GM23248 (cell line): ENCODE measurements at regions not wholly inside any gene's neighbourhood (a gene's known extent, or its start where the extent isn't known, plus 50 kb on each side); places are given as distances from the start of the nearest gene placed in this dataset.

Experiments used
- DNase-seq: peaks from one replicate; pipeline ENCODE4 v3.0.0-alpha.2; 2015
- H2AFZ ChIP-seq: fragments of 200-600 bp; sonication (generic); 2 replicates; pipeline ENCODE4 v1.6.1; 2016; ENCODE audit warnings: antibody characterized with exemption
- H3F3A ChIP-seq: fragments of 200-600 bp; sonication (generic); 2 replicates; pipeline ENCODE4 v1.6.1; 2016; ENCODE audit warnings: mild to moderate bottlenecking, antibody characterized with exemption, mixed run types; ENCODE audit not compliant: insufficient read depth
- H3K27ac ChIP-seq: fragments of 200-600 bp; sonication (generic); 2 replicates; pipeline ENCODE4 v1.5.1; 2016; ENCODE audit warnings: mild to moderate bottlenecking
- H3K27me3 ChIP-seq: fragments of 200-600 bp; sonication (generic); replicated peaks from 2 replicates; pipeline ENCODE4 v1.6.1; 2016; ENCODE audit warnings: mild to moderate bottlenecking; ENCODE audit not compliant: insufficient read depth
- H3K36me3 ChIP-seq: fragments of 200-600 bp; sonication (generic); 2 replicates; pipeline ENCODE4 v1.6.1; 2016; ENCODE audit warnings: low read depth, mild to moderate bottlenecking
- H3K4me1 ChIP-seq: fragments of 200-600 bp; sonication (generic); 2 replicates; pipeline ENCODE4 v1.6.1; 2016; ENCODE audit warnings: mild to moderate bottlenecking; ENCODE audit not compliant: insufficient read depth
- H3K4me2 ChIP-seq: fragments of 200-600 bp; sonication (generic); one replicate; pipeline ENCODE4 v1.6.1; 2016; ENCODE audit warnings: mild to moderate bottlenecking; ENCODE audit not compliant: unreplicated experiment
- H3K4me3 ChIP-seq: fragments of 200-600 bp; sonication (generic); 2 replicates; pipeline ENCODE4 v1.5.1; 2016; ENCODE audit warnings: mild to moderate bottlenecking
- H3K79me2 ChIP-seq: fragments of 200-600 bp; sonication (generic); 2 replicates; pipeline ENCODE4 v1.6.1; 2016; ENCODE audit warnings: mild to moderate bottlenecking; ENCODE audit not compliant: insufficient read depth
- H3K9ac ChIP-seq: fragments of 200-600 bp; sonication (generic); 2 replicates; pipeline ENCODE4 v1.6.1; 2016; ENCODE audit warnings: mild to moderate bottlenecking
- H3K9me2 ChIP-seq: fragments of 200-600 bp; sonication (generic); 2 replicates; pipeline ENCODE4 v1.6.1; 2016; ENCODE audit warnings: mixed run types, mild to moderate bottlenecking, moderate library complexity; ENCODE audit not compliant: insufficient read depth
- H3K9me3 ChIP-seq: fragments of 200-600 bp; sonication (generic); one replicate; pipeline ENCODE4 v1.6.1; 2017; ENCODE audit warnings: low read depth
- H4K20me1 ChIP-seq: fragments of 200-600 bp; sonication (generic); 2 replicates; pipeline ENCODE4 v1.6.0; 2016; ENCODE audit not compliant: insufficient read depth
- EZH2 ChIP-seq: fragments of 200-600 bp; sonication (generic); IDR thresholded peaks from 2 replicates; pipeline ENCODE4 v1.6.1; 2018; ENCODE audit warnings: antibody characterized with exemption, mild to moderate bottlenecking; ENCODE audit not compliant: insufficient read depth, poor library complexity, severe bottlenecking
- EZH2phosphoT487 ChIP-seq: fragments of 200-600 bp; sonication (generic); IDR thresholded peaks from 2 replicates; pipeline ENCODE4 v1.6.1; 2018; ENCODE audit warnings: antibody characterized with exemption, moderate library complexity, mild to moderate bottlenecking, low read depth; ENCODE audit not compliant: insufficient read depth
- WGBS, 2 experiments: methylation state at CpG; one replicate each; pipeline ENCODE4 v1.1.6; 2015 to 2017; ENCODE audit warnings: low lambda C conversion rate in 2 of 2, low coverage in 1 of 2; ENCODE audit errors: missing lambda C conversion rate in 2 of 2; 5-methylcytosine and 5-hydroxymethylcytosine counted together
- in situ Hi-C: fragments of 300-500 bp; cut with MboI; formaldehyde crosslinking; loops from 2 replicates; pipeline ENCODE4 v1.15.0; 2020

DNA sequence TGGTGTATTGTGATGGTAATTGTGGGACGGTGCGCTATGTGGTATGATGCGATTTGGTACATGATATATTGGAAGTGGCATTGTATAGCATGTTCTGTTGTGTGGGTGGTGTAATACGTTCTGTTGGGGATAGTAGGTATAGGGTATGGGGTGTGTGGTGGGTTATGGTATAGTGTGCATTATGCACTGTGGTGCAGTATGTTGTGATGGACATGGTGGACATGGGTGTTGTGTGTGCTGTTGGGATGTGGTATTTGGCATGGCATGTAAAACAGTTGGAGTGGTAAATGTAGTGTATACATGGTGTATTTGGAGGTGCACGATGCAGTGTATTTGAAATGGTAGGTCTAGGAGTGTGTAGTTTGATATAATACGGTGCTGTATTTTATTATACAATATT, 170.6 kb upstream of the CNTNAP4 start:
- Histone ChIP-seq H3K36me3 (no peaks in the 10 kb centered on the region), H2AFZ (no peak overlapping the region), H3K4me2 (no peak overlapping the region), H3K4me3 (no peak overlapping the region), H3K9me3 (no peaks in the 10 kb centered on the region), H3K27me3 (no peaks in the 10 kb centered on the region), H4K20me1 (no peaks in the 10 kb centered on the region), H3K9me2 (no peaks in the 10 kb centered on the region), H3K4me1 (no peaks in the 10 kb centered on the region), H3F3A (no peaks in the 10 kb centered on the region), H3K27ac (no peak overlapping the region), H3K79me2 (no peaks in the 10 kb centered on the region), H3K9ac (no peak overlapping the region)
- in situ Hi-C loops = no loop called here
- no peak for DNase-seq
- no peak for TF ChIP-seq EZH2
- TF ChIP-seq EZH2phosphoT487 = no peak
- 57 to 58% methylated on average over 6 of the region's 6 CpGs for WGBS, 2 experiments

DNA sequence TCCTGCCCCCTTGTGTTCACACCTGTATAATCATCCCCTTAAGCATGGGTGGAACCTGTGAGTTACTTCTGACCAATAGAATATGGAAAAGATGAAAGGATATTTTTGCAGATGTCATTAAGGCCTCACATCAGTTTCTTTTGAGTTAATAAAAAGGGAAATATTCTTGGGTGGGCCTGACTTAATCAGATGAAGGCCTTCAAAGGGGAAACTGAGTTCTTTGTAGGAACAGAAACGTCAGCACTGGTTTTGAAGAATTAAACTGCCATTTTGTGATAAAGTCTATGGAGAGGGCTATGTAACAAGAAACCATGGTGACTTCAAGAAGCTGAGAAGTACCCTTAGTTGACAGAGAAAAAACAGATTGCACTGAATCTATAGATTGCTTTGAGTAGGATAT, 168.7 kb upstream of the CNTNAP4 start:
- in situ Hi-C loops = no loop called here
- Histone ChIP-seq H3K36me3 (no peaks in the 10 kb centered on the region), H3K9me2 (no peaks in the 10 kb centered on the region), H3K4me1 (no peaks in the 10 kb centered on the region), H3K9me3 (no peaks in the 10 kb centered on the region), H3F3A (no peaks in the 10 kb centered on the region), H3K79me2 (no peaks in the 10 kb centered on the region), H3K27ac (no peak overlapping the region), H3K9ac (no peak overlapping the region), H4K20me1 (no peaks in the 10 kb centered on the region), H3K4me2 (no peak overlapping the region), H3K27me3 (no peaks in the 10 kb centered on the region), H2AFZ (no peak overlapping the region), H3K4me3 (no peak overlapping the region)
- no peak for DNase-seq
- TF ChIP-seq EZH2phosphoT487 (no peak), EZH2 (no peak)
- 3 to 6% methylated on average over 1 of the region's 1 CpG for whole genome bisulfite sequencing, 2 experiments

DNA sequence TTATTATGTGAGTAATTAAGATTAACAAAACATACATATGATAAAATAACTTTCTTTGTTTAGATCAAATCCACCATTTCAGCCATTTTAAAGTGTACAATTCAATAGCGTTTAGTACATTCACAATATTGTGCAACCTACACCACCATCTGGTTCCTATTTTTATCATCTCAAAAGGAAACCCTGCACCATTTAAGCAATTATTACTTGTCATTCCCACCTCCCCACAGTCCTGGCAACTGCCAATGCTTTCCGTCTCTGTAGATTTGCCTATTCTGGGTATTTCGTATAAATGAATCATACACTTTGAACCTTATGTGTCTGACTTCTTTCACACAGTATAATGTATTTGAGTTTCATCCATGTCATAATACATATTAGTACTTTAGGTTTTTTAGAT, 162.5 kb upstream of the CNTNAP4 start:
- H3K27me3 ChIP-seq = no peaks in the 10 kb centered on the region
- no peaks in the 10 kb centered on the region for H3K4me1 ChIP-seq
- H3K9me3 ChIP-seq = no peaks in the 10 kb centered on the region
- H3K9me2 ChIP-seq = no peaks in the 10 kb centered on the region
- H3K4me3 ChIP-seq = no peak overlapping the region
- in situ Hi-C loops = no loop called here
- TF ChIP-seq EZH2phosphoT487 (no peak), EZH2 (no peak)
- no peak overlapping the region for H3K9ac ChIP-seq
- H2AFZ ChIP-seq = no peak overlapping the region
- no peaks in the 10 kb centered on the region for H3F3A ChIP-seq
- no peaks in the 10 kb centered on the region for H4K20me1 ChIP-seq
- DNase-seq = no peak
- H3K79me2 ChIP-seq = no peaks in the 10 kb centered on the region
- H3K4me2 ChIP-seq = no peak overlapping the region
- WGBS, 2 experiments = 0 to 4% methylated on average over 3 of the region's 3 CpGs
- H3K27ac ChIP-seq = no peak overlapping the region
- no peaks in the 10 kb centered on the region for H3K36me3 ChIP-seq

DNA sequence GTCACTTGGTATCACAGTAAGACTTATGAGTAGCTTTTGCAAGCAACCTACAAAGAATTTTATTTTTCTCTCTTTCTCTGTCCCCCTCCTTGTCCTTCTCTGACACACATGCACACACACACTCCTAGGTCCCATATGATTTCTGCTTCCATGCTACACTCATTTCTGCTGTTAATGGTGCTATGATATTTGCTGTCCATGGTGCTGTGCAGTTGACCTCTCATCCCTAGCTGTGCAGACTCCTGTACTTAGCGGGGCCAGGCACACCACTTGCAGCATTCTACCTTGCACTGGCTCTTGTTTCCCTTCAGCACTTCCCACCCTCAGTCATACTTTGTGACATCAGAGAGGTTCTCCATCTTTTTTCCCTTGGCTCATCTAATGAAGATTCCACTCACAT, 158.9 kb upstream of the CNTNAP4 start:
- H3F3A ChIP-seq = no peaks in the 10 kb centered on the region
- no peaks in the 10 kb centered on the region for H3K9me2 ChIP-seq
- 0 to 3% methylated on average over 1 of the region's 1 CpG for WGBS, 2 experiments
- H3K4me1 ChIP-seq = no peaks in the 10 kb centered on the region
- TF ChIP-seq EZH2 = no peak
- no peak for TF ChIP-seq EZH2phosphoT487
- no peak overlapping the region for H2AFZ ChIP-seq
- in situ Hi-C loops = no loop called here
- H4K20me1 ChIP-seq = no peaks in the 10 kb centered on the region
- no peaks in the 10 kb centered on the region for H3K36me3 ChIP-seq
- no peak overlapping the region for H3K9ac ChIP-seq
- H3K4me3 ChIP-seq = no peak overlapping the region
- H3K27me3 ChIP-seq = no peaks in the 10 kb centered on the region
- no peak for DNase-seq
- no peaks in the 10 kb centered on the region for H3K9me3 ChIP-seq
- H3K27ac ChIP-seq = no peak overlapping the region
- no peaks in the 10 kb centered on the region for H3K79me2 ChIP-seq
- H3K4me2 ChIP-seq = no peak overlapping the region

DNA sequence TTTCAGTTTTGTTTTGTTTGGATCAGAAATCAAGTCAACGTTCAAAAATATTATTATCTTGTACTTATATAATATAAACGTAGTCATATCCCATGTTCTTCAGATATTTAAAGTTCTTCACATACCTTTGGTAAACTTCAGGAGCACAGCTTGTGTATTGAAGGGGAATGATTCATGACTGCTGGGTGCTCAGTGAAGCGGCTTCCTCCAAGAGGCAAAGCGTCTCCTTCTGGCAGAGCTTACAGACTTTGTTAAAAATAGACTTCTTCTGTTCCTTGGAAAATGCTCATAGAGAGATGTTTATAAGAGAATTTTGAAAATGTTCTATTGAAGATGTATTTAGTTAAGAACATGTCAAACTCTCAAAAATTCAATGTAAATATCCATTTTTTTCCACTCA, 155.6 kb upstream of the CNTNAP4 start:
- WGBS, 2 experiments = 24 to 29% methylated on average over 4 of the region's 4 CpGs

More for the DNA sequence above, 155.6 kb upstream of the CNTNAP4 start:
- Histone ChIP-seq H4K20me1 (no peaks in the 10 kb centered on the region), H3K4me2 (no peak overlapping the region), H3K27ac (no peak overlapping the region), H3K4me1 (no peaks in the 10 kb centered on the region), H3K79me2 (no peaks in the 10 kb centered on the region), H3K4me3 (no peak overlapping the region), H3K9me3 (no peaks in the 10 kb centered on the region), H3F3A (no peaks in the 10 kb centered on the region), H2AFZ (no peak overlapping the region), H3K9me2 (no peaks in the 10 kb centered on the region), H3K36me3 (no peaks in the 10 kb centered on the region), H3K9ac (no peak overlapping the region), H3K27me3 (no peaks in the 10 kb centered on the region)
- TF ChIP-seq EZH2 (no peak), EZH2phosphoT487 (no peak)
- in situ Hi-C loops = no loop called here
- DNase-seq = no peak
